SK-N-SH treated with all-trans-retinoic acid at 6 μM for 48 hours (cell line): ENCODE measurements at regions not wholly inside any gene's neighbourhood (a gene's known extent, or its start where the extent isn't known, plus 50 kb on each side); places are given as distances from the start of the nearest gene placed in this dataset.

Experiments used
- ATAC-seq: fragments of 200-7000 bp; cut with Tn5 transposase; 3 replicates; pipeline ENCODE4 v1.9.1; 2020; ENCODE audit warnings: mild to moderate bottlenecking, moderate library complexity
- ARNTL ChIP-seq: fragments of 450-650 bp; formaldehyde crosslinking; IDR thresholded peaks from 2 replicates; pipeline ENCODE4 v1.5.0; 2020; ENCODE audit warnings: low read depth, mild to moderate bottlenecking, moderate library complexity, borderline replicate concordance
- BACH2 ChIP-seq: fragments of 250-450 bp; sonication (Bioruptor Pico); IDR thresholded peaks from 2 replicates; pipeline ENCODE4 v1.9.0; 2021; ENCODE audit warnings: mild to moderate bottlenecking, borderline replicate concordance
- CSDC2 ChIP-seq: fragments of 250-450 bp; sonication (Bioruptor Pico); IDR thresholded peaks from 2 replicates; pipeline ENCODE4 v1.5.0; 2020; ENCODE audit warnings: mild to moderate bottlenecking, moderate library complexity
- ESRRG ChIP-seq: fragments of 250-450 bp; sonication (Bioruptor Pico); IDR thresholded peaks from 2 replicates; pipeline ENCODE4 v1.6.1; 2021; ENCODE audit warnings: mild to moderate bottlenecking
- GLIS3 ChIP-seq: fragments of 250-450 bp; sonication (Bioruptor Pico); IDR thresholded peaks from 2 replicates; pipeline ENCODE4 v1.5.0; 2020; ENCODE audit warnings: mild to moderate bottlenecking, moderate library complexity
- ISL1 ChIP-seq: fragments of 250-450 bp; sonication (Bioruptor Pico); IDR thresholded peaks from 2 replicates; pipeline ENCODE4 v2.1.2; 2022; ENCODE audit warnings: mild to moderate bottlenecking, moderate library complexity
- OSR1 ChIP-seq: fragments of 250-450 bp; sonication (Bioruptor Pico); IDR thresholded peaks from 2 replicates; pipeline ENCODE4 v1.8.0; 2022; ENCODE audit warnings: moderate library complexity, mild to moderate bottlenecking, inconsistent platforms
- PPARA ChIP-seq: fragments of 250-450 bp; sonication (Bioruptor Pico); IDR thresholded peaks from 2 replicates; pipeline ENCODE4 v1.5.0; 2020; ENCODE audit warnings: mild to moderate bottlenecking, borderline replicate concordance
- RARB ChIP-seq: fragments of 250-450 bp; sonication (Bioruptor Pico); IDR thresholded peaks from 2 replicates; pipeline ENCODE4 v1.8.0; 2021; ENCODE audit warnings: mild to moderate bottlenecking, moderate library complexity
- SNAI2 ChIP-seq: fragments of 250-450 bp; sonication (Bioruptor Pico); IDR thresholded peaks from 2 replicates; pipeline ENCODE4 v1.5.0; 2020; ENCODE audit warnings: mild to moderate bottlenecking, moderate library complexity
- TCF4 ChIP-seq: fragments of 250-450 bp; sonication (Bioruptor Pico); IDR thresholded peaks from 2 replicates; pipeline ENCODE4 v1.8.0; 2021; ENCODE audit warnings: mild to moderate bottlenecking, moderate library complexity, borderline replicate concordance
- TOX ChIP-seq: fragments of 250-450 bp; sonication (Bioruptor Pico); IDR thresholded peaks from 2 replicates; pipeline ENCODE4 v1.8.0; 2021; ENCODE audit warnings: mild to moderate bottlenecking, moderate library complexity, borderline replicate concordance
- ZC3H10 ChIP-seq: fragments of 250-450 bp; sonication (Bioruptor Pico); IDR thresholded peaks from 2 replicates; pipeline ENCODE4 v1.5.1; 2021; ENCODE audit warnings: mild to moderate bottlenecking, moderate library complexity
- ZFP3 ChIP-seq: fragments of 250-450 bp; sonication (Bioruptor Pico); IDR thresholded peaks from 2 replicates; pipeline ENCODE4 v1.5.0; 2020; ENCODE audit warnings: mild to moderate bottlenecking, moderate library complexity
- ZNF70 ChIP-seq: fragments of 450-650 bp; formaldehyde crosslinking; IDR thresholded peaks from 2 replicates; pipeline ENCODE4 v1.5.0; 2020; ENCODE audit warnings: mild to moderate bottlenecking, moderate library complexity
- ZNF8 ChIP-seq: fragments of 450-650 bp; formaldehyde crosslinking; IDR thresholded peaks from 2 replicates; pipeline ENCODE4 v1.5.0; 2020; ENCODE audit warnings: mild to moderate bottlenecking, moderate library complexity
- TF ChIP-seq, protein P1 (sequence below): fragments of 250-450 bp; sonication (Bioruptor Pico); IDR thresholded peaks from 2 replicates; pipeline ENCODE4 v1.8.0; 2021; ENCODE audit warnings: low read depth, mild to moderate bottlenecking, moderate library complexity, borderline replicate concordance
- TF ChIP-seq, protein P2 (sequence below): fragments of 250-450 bp; sonication (Bioruptor Pico); IDR thresholded peaks from 2 replicates; pipeline ENCODE4 v1.5.0; 2020; ENCODE audit warnings: mild to moderate bottlenecking, moderate library complexity
- TF ChIP-seq, protein P3 (sequence below): fragments of 250-450 bp; sonication (Bioruptor Pico); IDR thresholded peaks from 2 replicates; pipeline ENCODE4 v1.8.0; 2020; ENCODE audit warnings: mild to moderate bottlenecking, moderate library complexity, borderline replicate concordance
- TF ChIP-seq, protein P4 (sequence below): fragments of 250-450 bp; sonication (Bioruptor Pico); IDR thresholded peaks from 2 replicates; pipeline ENCODE4 v1.5.1; 2021; ENCODE audit warnings: mild to moderate bottlenecking, moderate library complexity

DNA sequence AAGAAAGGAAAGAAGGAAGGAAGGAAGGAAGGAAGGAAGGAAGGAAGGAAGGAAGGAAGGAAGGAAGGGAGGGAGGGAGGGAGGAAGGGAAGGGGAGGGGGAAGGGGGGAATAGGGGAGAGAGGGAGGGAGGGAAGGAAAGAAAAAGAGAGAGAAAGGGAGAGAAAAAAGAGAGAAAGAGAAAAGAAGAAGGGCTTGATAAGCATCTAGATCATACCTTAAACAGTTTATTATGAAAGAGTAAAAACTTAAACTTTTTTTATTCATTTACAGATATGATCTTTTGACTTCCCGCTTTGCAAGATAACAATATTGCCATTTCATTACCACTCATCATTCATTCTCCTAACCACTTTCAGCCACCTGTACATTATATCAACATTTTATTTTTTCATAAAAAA is 53.6 kb upstream of the TMEM106B start:
- TF ChIP-seq ZFP3 (CRISPR knock-in tag) = no peak
- TF ChIP-seq SNAI2 (CRISPR knock-in tag) = no peak
- TF ChIP-seq ZNF70 (CRISPR knock-in tag) = no peak
- no peak for TF ChIP-seq TOX (CRISPR knock-in tag)
- no peak for TF ChIP-seq GLIS3
- TF ChIP-seq CSDC2 (CRISPR knock-in tag) = no peak
- TF ChIP-seq, protein P1, sequence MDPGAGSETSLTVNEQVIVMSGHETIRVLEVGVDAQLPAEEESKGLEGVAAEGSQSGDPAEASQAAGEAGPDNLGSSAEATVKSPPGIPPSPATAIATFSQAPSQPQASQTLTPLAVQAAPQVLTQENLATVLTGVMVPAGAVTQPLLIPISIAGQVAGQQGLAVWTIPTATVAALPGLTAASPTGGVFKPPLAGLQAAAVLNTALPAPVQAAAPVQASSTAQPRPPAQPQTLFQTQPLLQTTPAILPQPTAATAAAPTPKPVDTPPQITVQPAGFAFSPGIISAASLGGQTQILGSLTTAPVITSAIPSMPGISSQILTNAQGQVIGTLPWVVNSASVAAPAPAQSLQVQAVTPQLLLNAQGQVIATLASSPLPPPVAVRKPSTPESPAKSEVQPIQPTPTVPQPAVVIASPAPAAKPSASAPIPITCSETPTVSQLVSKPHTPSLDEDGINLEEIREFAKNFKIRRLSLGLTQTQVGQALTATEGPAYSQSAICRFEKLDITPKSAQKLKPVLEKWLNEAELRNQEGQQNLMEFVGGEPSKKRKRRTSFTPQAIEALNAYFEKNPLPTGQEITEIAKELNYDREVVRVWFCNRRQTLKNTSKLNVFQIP = no peak
- TF ChIP-seq RARB (CRISPR knock-in tag) = no peak
- no peak for TF ChIP-seq OSR1
- no peak for TF ChIP-seq BACH2 (CRISPR knock-in tag)
- TF ChIP-seq ESRRG (CRISPR knock-in tag) = no peak
- TF ChIP-seq, protein P2, sequence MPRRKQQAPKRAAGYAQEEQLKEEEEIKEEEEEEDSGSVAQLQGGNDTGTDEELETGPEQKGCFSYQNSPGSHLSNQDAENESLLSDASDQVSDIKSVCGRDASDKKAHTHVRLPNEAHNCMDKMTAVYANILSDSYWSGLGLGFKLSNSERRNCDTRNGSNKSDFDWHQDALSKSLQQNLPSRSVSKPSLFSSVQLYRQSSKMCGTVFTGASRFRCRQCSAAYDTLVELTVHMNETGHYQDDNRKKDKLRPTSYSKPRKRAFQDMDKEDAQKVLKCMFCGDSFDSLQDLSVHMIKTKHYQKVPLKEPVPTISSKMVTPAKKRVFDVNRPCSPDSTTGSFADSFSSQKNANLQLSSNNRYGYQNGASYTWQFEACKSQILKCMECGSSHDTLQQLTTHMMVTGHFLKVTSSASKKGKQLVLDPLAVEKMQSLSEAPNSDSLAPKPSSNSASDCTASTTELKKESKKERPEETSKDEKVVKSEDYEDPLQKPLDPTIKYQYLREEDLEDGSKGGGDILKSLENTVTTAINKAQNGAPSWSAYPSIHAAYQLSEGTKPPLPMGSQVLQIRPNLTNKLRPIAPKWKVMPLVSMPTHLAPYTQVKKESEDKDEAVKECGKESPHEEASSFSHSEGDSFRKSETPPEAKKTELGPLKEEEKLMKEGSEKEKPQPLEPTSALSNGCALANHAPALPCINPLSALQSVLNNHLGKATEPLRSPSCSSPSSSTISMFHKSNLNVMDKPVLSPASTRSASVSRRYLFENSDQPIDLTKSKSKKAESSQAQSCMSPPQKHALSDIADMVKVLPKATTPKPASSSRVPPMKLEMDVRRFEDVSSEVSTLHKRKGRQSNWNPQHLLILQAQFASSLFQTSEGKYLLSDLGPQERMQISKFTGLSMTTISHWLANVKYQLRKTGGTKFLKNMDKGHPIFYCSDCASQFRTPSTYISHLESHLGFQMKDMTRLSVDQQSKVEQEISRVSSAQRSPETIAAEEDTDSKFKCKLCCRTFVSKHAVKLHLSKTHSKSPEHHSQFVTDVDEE (CRISPR knock-in tag) = no peak
- TF ChIP-seq ZC3H10 (CRISPR knock-in tag) = no peak
- TF ChIP-seq, protein P3, sequence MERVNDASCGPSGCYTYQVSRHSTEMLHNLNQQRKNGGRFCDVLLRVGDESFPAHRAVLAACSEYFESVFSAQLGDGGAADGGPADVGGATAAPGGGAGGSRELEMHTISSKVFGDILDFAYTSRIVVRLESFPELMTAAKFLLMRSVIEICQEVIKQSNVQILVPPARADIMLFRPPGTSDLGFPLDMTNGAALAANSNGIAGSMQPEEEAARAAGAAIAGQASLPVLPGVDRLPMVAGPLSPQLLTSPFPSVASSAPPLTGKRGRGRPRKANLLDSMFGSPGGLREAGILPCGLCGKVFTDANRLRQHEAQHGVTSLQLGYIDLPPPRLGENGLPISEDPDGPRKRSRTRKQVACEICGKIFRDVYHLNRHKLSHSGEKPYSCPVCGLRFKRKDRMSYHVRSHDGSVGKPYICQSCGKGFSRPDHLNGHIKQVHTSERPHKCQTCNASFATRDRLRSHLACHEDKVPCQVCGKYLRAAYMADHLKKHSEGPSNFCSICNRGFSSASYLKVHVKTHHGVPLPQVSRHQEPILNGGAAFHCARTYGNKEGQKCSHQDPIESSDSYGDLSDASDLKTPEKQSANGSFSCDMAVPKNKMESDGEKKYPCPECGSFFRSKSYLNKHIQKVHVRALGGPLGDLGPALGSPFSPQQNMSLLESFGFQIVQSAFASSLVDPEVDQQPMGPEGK (CRISPR knock-in tag) = no peak
- TF ChIP-seq, protein P4, sequence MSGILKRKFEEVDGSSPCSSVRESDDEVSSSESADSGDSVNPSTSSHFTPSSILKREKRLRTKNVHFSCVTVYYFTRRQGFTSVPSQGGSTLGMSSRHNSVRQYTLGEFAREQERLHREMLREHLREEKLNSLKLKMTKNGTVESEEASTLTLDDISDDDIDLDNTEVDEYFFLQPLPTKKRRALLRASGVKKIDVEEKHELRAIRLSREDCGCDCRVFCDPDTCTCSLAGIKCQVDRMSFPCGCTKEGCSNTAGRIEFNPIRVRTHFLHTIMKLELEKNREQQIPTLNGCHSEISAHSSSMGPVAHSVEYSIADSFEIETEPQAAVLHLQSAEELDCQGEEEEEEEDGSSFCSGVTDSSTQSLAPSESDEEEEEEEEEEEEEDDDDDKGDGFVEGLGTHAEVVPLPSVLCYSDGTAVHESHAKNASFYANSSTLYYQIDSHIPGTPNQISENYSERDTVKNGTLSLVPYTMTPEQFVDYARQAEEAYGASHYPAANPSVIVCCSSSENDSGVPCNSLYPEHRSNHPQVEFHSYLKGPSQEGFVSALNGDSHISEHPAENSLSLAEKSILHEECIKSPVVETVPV (CRISPR knock-in tag) = no peak
- TF ChIP-seq ZNF8 = no peak
- TF ChIP-seq ISL1 (CRISPR knock-in tag) = no peak
- no peak for ATAC-seq

DNA sequence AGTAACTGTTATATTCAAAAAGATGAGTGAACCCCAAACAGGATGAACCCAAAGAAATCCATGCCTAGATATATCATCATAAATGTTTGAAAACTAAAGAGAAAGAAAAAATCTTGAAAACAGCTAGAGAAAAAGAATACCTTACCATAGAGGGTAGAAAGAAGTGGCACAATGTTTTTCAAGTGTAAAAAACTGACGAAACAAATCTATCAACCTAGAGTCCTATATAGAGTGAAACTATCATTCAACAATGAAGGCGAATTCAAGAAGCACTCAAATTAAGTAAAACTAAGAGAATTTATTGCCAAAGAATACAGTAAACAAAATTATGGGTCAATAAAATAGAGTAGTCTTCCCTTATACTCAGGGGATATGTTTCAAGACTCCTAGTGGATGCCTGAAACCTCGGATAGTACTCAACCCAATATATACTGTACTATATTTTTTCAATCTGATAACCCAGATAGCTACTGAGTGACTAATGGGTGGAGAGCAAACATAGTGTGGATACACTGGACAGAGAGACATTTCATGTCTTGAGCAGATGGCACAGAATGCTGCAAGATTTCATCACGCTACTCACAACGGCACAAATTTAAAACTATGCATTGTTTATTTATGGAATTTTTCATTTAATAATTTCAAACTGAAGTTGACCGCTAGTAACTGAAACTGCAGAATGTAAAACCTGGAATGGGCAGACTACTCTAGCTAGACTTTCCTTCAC is 52.6 kb upstream of the TMEM106B start:
- ATAC-seq = no peak
- TF ChIP-seq CSDC2 (CRISPR knock-in tag) (no peak), ISL1 (CRISPR knock-in tag) (no peak), PPARA (no peak), SNAI2 (CRISPR knock-in tag) (no peak), ARNTL (CRISPR knock-in tag) (no peak), ESRRG (CRISPR knock-in tag) (no peak), ZC3H10 (CRISPR knock-in tag) (no peak)
- TF ChIP-seq, protein P2 (CRISPR knock-in tag) = no peak

DNA sequence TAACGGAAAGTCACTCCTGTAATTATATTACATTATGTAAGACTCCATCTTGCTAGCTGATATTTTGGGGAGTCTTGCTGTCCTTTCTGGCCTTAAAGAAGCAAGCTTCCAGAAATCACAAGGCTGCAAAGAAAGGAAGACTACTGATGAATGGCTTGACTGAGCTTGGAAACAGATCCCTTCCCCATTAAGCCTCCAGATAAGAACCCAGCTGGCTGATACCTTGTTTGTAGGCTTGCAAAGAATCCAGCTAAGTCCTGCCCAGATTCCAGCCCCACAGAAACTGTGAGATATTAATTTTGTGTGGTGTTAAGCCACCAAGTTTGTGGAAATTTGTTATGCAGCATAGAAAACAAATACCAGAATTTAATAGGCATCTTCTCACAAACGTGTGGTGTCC is 49.9 kb upstream of the TMEM106B start:
- TF ChIP-seq TCF4 (no peak), ZC3H10 (CRISPR knock-in tag) (no peak)
- ATAC-seq = no peak
